ENCODE measurements at regions not wholly inside any gene's neighbourhood (a gene's known extent, or its start where the extent isn't known, plus 50 kb on each side); places are given as distances from the start of the nearest gene placed in this dataset.
"Not testable (repeated sequence)": the region's sequence is repeated elsewhere in the genome, so short reads cannot be mapped to it uniquely, and the experiment has no call there.

GRCh38 chr4:34973650-34974312 lies 1270.5 kb downstream of the ARAP2 start:
- TF ChIP-seq CTCF (IDR thresholded peaks at IDR 0.05; ENCODE audit: unreplicated experiment): no peak
- Mint-ChIP-seq H3K27ac (ENCODE audit: unreplicated experiment) (no peak overlapping the region), H3K4me3 (ENCODE audit: unreplicated experiment) (no peak overlapping the region), H3K36me3 (ENCODE audit: low read depth, unreplicated experiment) (no peaks in the 10 kb centered on the region), H3K9me3 (ENCODE audit: unreplicated experiment) (no peaks in the 10 kb centered on the region), H3K4me1 (ENCODE audit: unreplicated experiment) (no peaks in the 10 kb centered on the region), H3K27me3 (ENCODE audit: unreplicated experiment) (no peaks in the 10 kb centered on the region)
- no peak for DNase-seq (ENCODE audit: low spot score)

- H3K27ac Mint-ChIP-seq (ENCODE audit: unreplicated experiment): no peak overlapping the region
- no peaks in the 10 kb centered on the region for H3K4me1 Mint-ChIP-seq (ENCODE audit: unreplicated experiment)
- H3K4me3 Mint-ChIP-seq (ENCODE audit: unreplicated experiment): no peak overlapping the region
- H3K27me3 Mint-ChIP-seq (ENCODE audit: unreplicated experiment): no peaks in the 10 kb centered on the region
- no peak for DNase-seq (ENCODE audit: low spot score)
- no peaks in the 10 kb centered on the region for H3K9me3 Mint-ChIP-seq (ENCODE audit: unreplicated experiment)
- TF ChIP-seq CTCF (IDR thresholded peaks at IDR 0.05; ENCODE audit: unreplicated experiment): no peak
- H3K36me3 Mint-ChIP-seq (ENCODE audit: low read depth, unreplicated experiment): no peaks in the 10 kb centered on the region
Observed at GRCh38 chr4:34974313-34974680, 1270.0 kb downstream of the ARAP2 start.

- DNase-seq (ENCODE audit: low spot score); H3K4me1 Mint-ChIP-seq (ENCODE audit: unreplicated experiment); H3K9me3 Mint-ChIP-seq (ENCODE audit: unreplicated experiment); H3K27me3 Mint-ChIP-seq (ENCODE audit: unreplicated experiment); H3K36me3 Mint-ChIP-seq (ENCODE audit: low read depth, unreplicated experiment); H3K27ac Mint-ChIP-seq (ENCODE audit: unreplicated experiment); H3K4me3 Mint-ChIP-seq (ENCODE audit: unreplicated experiment): not testable (repeated sequence)
Observed at GRCh38 chr4:35021222-35021621, 1223.1 kb downstream of the ARAP2 start.

- no peak for TF ChIP-seq CTCF (IDR thresholded peaks at IDR 0.05; ENCODE audit: unreplicated experiment)
- Mint-ChIP-seq H3K4me1 (ENCODE audit: unreplicated experiment) (no peaks in the 10 kb centered on the region), H3K27ac (ENCODE audit: unreplicated experiment) (no peak overlapping the region), H3K9me3 (ENCODE audit: unreplicated experiment) (no peaks in the 10 kb centered on the region), H3K36me3 (ENCODE audit: low read depth, unreplicated experiment) (no peaks in the 10 kb centered on the region), H3K4me3 (ENCODE audit: unreplicated experiment) (no peak overlapping the region), H3K27me3 (ENCODE audit: unreplicated experiment) (peaks cover 3% of the 10 kb centered on the region)
- no peak for DNase-seq (ENCODE audit: low spot score)
Observed at GRCh38 chr4:35025152-35025834, 1219.0 kb downstream of the ARAP2 start.

GRCh38 chr4:35038079-35038805 lies 1206.1 kb downstream of the ARAP2 start:
- no peaks in the 10 kb centered on the region for H3K4me1 Mint-ChIP-seq (ENCODE audit: unreplicated experiment)
- H3K27ac Mint-ChIP-seq (ENCODE audit: unreplicated experiment): no peak overlapping the region
- TF ChIP-seq CTCF (IDR thresholded peaks at IDR 0.05; ENCODE audit: unreplicated experiment): no peak
- no peak for DNase-seq (ENCODE audit: low spot score)
- no peaks in the 10 kb centered on the region for H3K9me3 Mint-ChIP-seq (ENCODE audit: unreplicated experiment)
- peaks cover 2% of the 10 kb centered on the region for H3K27me3 Mint-ChIP-seq (ENCODE audit: unreplicated experiment)
- no peaks in the 10 kb centered on the region for H3K36me3 Mint-ChIP-seq (ENCODE audit: low read depth, unreplicated experiment)
- H3K4me3 Mint-ChIP-seq (ENCODE audit: unreplicated experiment): no peak overlapping the region

Data from endothelial cell (in vitro differentiated cells).